Type B pancreatic cell (in vitro differentiated cells): ENCODE measurements at regions not wholly inside any gene's neighbourhood (a gene's known extent, or its start where the extent isn't known, plus 50 kb on each side); places are given as distances from the start of the nearest gene placed in this dataset.

Experiments used
- DNase-seq: peaks from one replicate; pipeline ENCODE4 v3.0.0; 2021; ENCODE audit warnings: mixed read lengths; ENCODE audit not compliant: unreplicated experiment; ENCODE audit errors: extremely low spot score
- H3K27ac Mint-ChIP-seq: 2 replicates; pipeline ENCODE4 v1.8.0; 2021; ENCODE audit warnings: mild to moderate bottlenecking, mixed read lengths
- H3K27me3 Mint-ChIP-seq: 2 replicates; pipeline ENCODE4 v1.8.0; 2021; ENCODE audit warnings: mixed read lengths
- H3K36me3 Mint-ChIP-seq: 2 replicates; pipeline ENCODE4 v1.8.0; 2021; ENCODE audit warnings: mixed read lengths
- H3K4me1 Mint-ChIP-seq: one replicate; pipeline ENCODE4 v1.8.0; 2021; ENCODE audit warnings: mixed read lengths; ENCODE audit not compliant: unreplicated experiment
- H3K4me3 Mint-ChIP-seq: 2 replicates; pipeline ENCODE4 v1.8.0; 2021; ENCODE audit warnings: mild to moderate bottlenecking, mixed read lengths
- H3K9me3 Mint-ChIP-seq: 2 replicates; pipeline ENCODE4 v1.8.0; 2021; ENCODE audit warnings: mixed read lengths
- CTCF ChIP-seq: fragments of 200-600 bp; sonication (generic); conservative IDR thresholded peaks from 2 replicates; pipeline ENCODE4 v1.5.0; 2021; ENCODE audit warnings: antibody characterized with exemption, mild to moderate bottlenecking

GRCh38 chr16:79402356-79402755, 198.2 kb downstream of the MAF start:
- H3K27ac Mint-ChIP-seq = no peak overlapping the region
- H3K4me1 Mint-ChIP-seq = peaks cover 1% of the 10 kb centered on the region
- TF ChIP-seq CTCF = no peak
- no peak for DNase-seq
- no peaks in the 10 kb centered on the region for H3K9me3 Mint-ChIP-seq
- H3K36me3 Mint-ChIP-seq = no peaks in the 10 kb centered on the region
- peaks cover 5% of the 10 kb centered on the region for H3K27me3 Mint-ChIP-seq
- H3K4me3 Mint-ChIP-seq = no peak overlapping the region

GRCh38 chr16:79401782-79402181, 198.8 kb downstream of the MAF start:
- DNase-seq = no peak
- Mint-ChIP-seq H3K9me3 (no peaks in the 10 kb centered on the region), H3K4me3 (no peak overlapping the region), H3K4me1 (no peaks in the 10 kb centered on the region), H3K36me3 (no peaks in the 10 kb centered on the region), H3K27ac (no peak overlapping the region), H3K27me3 (peaks cover 4% of the 10 kb centered on the region)
- no peak for TF ChIP-seq CTCF

- H3K27ac Mint-ChIP-seq = no peak overlapping the region
- no peaks in the 10 kb centered on the region for H3K36me3 Mint-ChIP-seq
- no peaks in the 10 kb centered on the region for H3K4me1 Mint-ChIP-seq
- peaks cover 4% of the 10 kb centered on the region for H3K27me3 Mint-ChIP-seq
- no peaks in the 10 kb centered on the region for H3K9me3 Mint-ChIP-seq
- TF ChIP-seq CTCF = no peak
- no peak overlapping the region for H3K4me3 Mint-ChIP-seq
- no peak for DNase-seq
Measured at GRCh38 chr16:79401157-79401556, 199.4 kb downstream of the MAF start.

- Mint-ChIP-seq H3K36me3 (no peaks in the 10 kb centered on the region), H3K27ac (no peak overlapping the region), H3K4me3 (no peak overlapping the region), H3K9me3 (no peaks in the 10 kb centered on the region), H3K27me3 (peaks cover 4% of the 10 kb centered on the region), H3K4me1 (no peaks in the 10 kb centered on the region)
- TF ChIP-seq CTCF = no peak
- no peak for DNase-seq
Measured at GRCh38 chr16:79400462-79401149, 199.9 kb downstream of the MAF start.

- peaks cover 6% of the 10 kb centered on the region for H3K4me1 Mint-ChIP-seq
Measured at GRCh38 chr16:79395591-79395990, 204.9 kb downstream of the MAF start.

More at GRCh38 chr16:79395591-79395990, 204.9 kb downstream of the MAF start:
- H3K9me3 Mint-ChIP-seq = no peaks in the 10 kb centered on the region
- no peak for TF ChIP-seq CTCF
- H3K4me3 Mint-ChIP-seq = no peak overlapping the region
- DNase-seq = no peak
- H3K27ac Mint-ChIP-seq = no peak overlapping the region
- H3K27me3 Mint-ChIP-seq = peaks cover 14% of the 10 kb centered on the region
- H3K36me3 Mint-ChIP-seq = no peaks in the 10 kb centered on the region
